Skeletal muscle cell (primary cell): ENCODE measurements at regions not wholly inside any gene's neighbourhood (a gene's known extent, or its start where the extent isn't known, plus 50 kb on each side); places are given as distances from the start of the nearest gene placed in this dataset.
"Not testable (repeated sequence)": the region's sequence is repeated elsewhere in the genome, so short reads cannot be mapped to it uniquely, and the experiment has no call there.

Experiments
- DNase-seq: peaks from one replicate; pipeline ENCODE4 v3.0.0-alpha.2; 2010; ENCODE audit warnings: low read depth
- H3K4me3 ChIP-seq: 2 replicates; pipeline ENCODE4 v1.5.1; 2011; ENCODE audit warnings: low read depth, mild to moderate bottlenecking, control low read depth, low read length, moderate library complexity

GRCh38 chr3:148532774-148533173 lies 164.9 kb upstream of the AGTR1 start:
- no peak overlapping the region for H3K4me3 ChIP-seq
- DNase-seq, result no peak

GRCh38 chr3:148534089-148534988 lies 163.4 kb upstream of the AGTR1 start:
- no peak overlapping the region for H3K4me3 ChIP-seq
- no peak for DNase-seq

- DNase-seq, result no peak
- H3K4me3 ChIP-seq, result no peak overlapping the region
These were observed 162.7 kb upstream of the AGTR1 start for GRCh38 chr3:148535001-148535400.

GRCh38 chr3:148540266-148540665 lies 157.4 kb upstream of the AGTR1 start:
- no peak for DNase-seq
- H3K4me3 ChIP-seq, result no peak overlapping the region

GRCh38 chr3:148540851-148541250 lies 156.9 kb upstream of the AGTR1 start:
- H3K4me3 ChIP-seq, result no peak overlapping the region

GRCh38 chr3:148546959-148547358 lies 150.7 kb upstream of the AGTR1 start:
- DNase-seq, result no peak

More at GRCh38 chr3:148540851-148541250, 156.9 kb upstream of the AGTR1 start:
- no peak for DNase-seq

GRCh38 chr3:148551767-148552260 lies 145.9 kb upstream of the AGTR1 start:
- no peak overlapping the region for H3K4me3 ChIP-seq
- no peak for DNase-seq

More at GRCh38 chr3:148546959-148547358, 150.7 kb upstream of the AGTR1 start:
- no peak overlapping the region for H3K4me3 ChIP-seq

GRCh38 chr3:148554367-148554766 lies 143.3 kb upstream of the AGTR1 start:
- no peak overlapping the region for H3K4me3 ChIP-seq
- no peak for DNase-seq

- H3K4me3 ChIP-seq, result no peak overlapping the region
- DNase-seq, result no peak
These were observed 141.0 kb upstream of the AGTR1 start for GRCh38 chr3:148556664-148557063.

- DNase-seq, H3K4me3 ChIP-seq: not testable (repeated sequence)
These were observed 120.1 kb upstream of the AGTR1 start for GRCh38 chr3:148577579-148577978.

GRCh38 chr3:148582126-148582525 lies 115.6 kb upstream of the AGTR1 start:
- DNase-seq, result no peak
- H3K4me3 ChIP-seq, result no peak overlapping the region

- no peak for DNase-seq
- no peak overlapping the region for H3K4me3 ChIP-seq
These were observed 113.9 kb upstream of the AGTR1 start for GRCh38 chr3:148583793-148584192.

- no peak overlapping the region for H3K4me3 ChIP-seq
- no peak for DNase-seq
These were observed 113.3 kb upstream of the AGTR1 start for GRCh38 chr3:148584438-148584837.

GRCh38 chr3:148585671-148586379 lies 111.9 kb upstream of the AGTR1 start:
- no peak overlapping the region for H3K4me3 ChIP-seq

GRCh38 chr3:148588291-148588690 lies 109.4 kb upstream of the AGTR1 start:
- no peak for DNase-seq
- no peak overlapping the region for H3K4me3 ChIP-seq

More at GRCh38 chr3:148585671-148586379, 111.9 kb upstream of the AGTR1 start:
- no peak for DNase-seq

GRCh38 chr3:148591525-148591924 lies 106.2 kb upstream of the AGTR1 start:
- no peak overlapping the region for H3K4me3 ChIP-seq
- no peak for DNase-seq

- DNase-seq, result no peak
- no peak overlapping the region for H3K4me3 ChIP-seq
These were observed 99.1 kb upstream of the AGTR1 start for GRCh38 chr3:148598619-148599018.

GRCh38 chr3:148599481-148599880 lies 98.2 kb upstream of the AGTR1 start:
- no peak for DNase-seq
- no peak overlapping the region for H3K4me3 ChIP-seq

- DNase-seq, result no peak
- no peak overlapping the region for H3K4me3 ChIP-seq
These were observed 97.3 kb upstream of the AGTR1 start for GRCh38 chr3:148600440-148600839.
